ENCODE measurements at regions not wholly inside any gene's neighbourhood (a gene's known extent, or its start where the extent isn't known, plus 50 kb on each side); places are given as distances from the start of the nearest gene placed in this dataset.

DNA sequence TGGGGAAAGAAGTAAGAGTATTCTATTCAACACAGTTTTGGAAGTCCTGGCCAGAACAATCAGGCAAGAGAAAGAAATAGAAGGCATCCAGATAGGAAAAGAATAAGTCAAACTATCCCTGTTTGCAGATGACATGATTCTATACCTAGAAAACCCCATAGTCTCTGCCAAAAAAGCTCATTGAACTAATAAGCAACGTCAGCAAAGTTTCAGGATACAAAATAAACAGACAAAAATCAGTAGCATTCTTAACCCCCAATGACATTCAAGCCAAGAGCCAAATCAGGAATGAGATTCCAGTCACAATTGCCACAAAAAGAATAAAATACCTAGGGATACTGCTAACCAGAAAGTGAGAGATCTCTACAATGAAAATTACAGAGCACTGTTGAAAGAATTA is 99.4 kb upstream of the MITF start:
- TF ChIP-seq CTCF (conservative IDR thresholded peaks at IDR 0.05) (no peak), ZFX (IDR thresholded peaks at IDR 0.05) (no peak)

All from C4-2B (cell line).